ENCODE measurements at regions not wholly inside any gene's neighbourhood (a gene's known extent, or its start where the extent isn't known, plus 50 kb on each side); places are given as distances from the start of the nearest gene placed in this dataset.
A peak's percentile ranks its signal among the peaks of the same experiment; 100 is the strongest.

DNA sequence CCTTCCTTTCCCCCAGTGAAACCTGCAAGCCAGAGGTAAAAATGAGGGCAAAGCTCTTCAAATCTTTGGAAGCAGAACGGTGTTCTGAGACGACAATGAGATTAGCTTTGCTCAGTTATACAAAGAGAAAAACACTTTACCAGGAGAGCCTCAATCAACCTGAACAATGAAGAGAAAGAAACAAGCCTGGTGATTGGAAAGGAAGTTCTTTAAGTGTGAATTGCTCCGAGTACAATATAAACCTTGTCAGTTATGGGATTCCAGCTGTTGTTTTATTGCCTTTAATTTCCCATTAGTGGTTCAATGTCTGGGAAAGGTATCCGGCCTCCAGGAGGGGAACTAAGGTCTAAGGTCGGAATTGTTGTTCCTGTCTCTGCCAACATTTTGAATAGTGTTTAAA lies 901.6 kb downstream of the EPHA4 start:
- Histone ChIP-seq H3K9ac (ENCODE audit: low read length in 3 of 3) (no peak overlapping the region), H3K4me1 (ENCODE audit: control insufficient read depth in 2 of 3, insufficient read depth in 2 of 3, low read depth in 1 of 3, low read length in 3 of 3) (no peaks in the 10 kb centered on the region), H3K27ac (ENCODE audit: low read depth in 2 of 2, low read length in 2 of 2) (no peak overlapping the region), H3K4me3 (ENCODE audit: low read length in 3 of 3) (no peak overlapping the region), H3K9me3 (ENCODE audit: control insufficient read depth in 2 of 3, insufficient read depth in 1 of 3, low read length in 3 of 3) (peaks cover 0 to 7% (median 0%) of the 10 kb centered on the region in 3 donors), H3K27me3 (ENCODE audit: control insufficient read depth, insufficient read depth, low read length) (no peaks in the 10 kb centered on the region), H3K36me3 (ENCODE audit: control insufficient read depth in 2 of 3, insufficient read depth in 3 of 3, low read length in 3 of 3) (no peaks in the 10 kb centered on the region)
- DNase-seq, result peak in 2 of 5 donors; percentile 19 to 32
- FAIRE-seq, result no peak
- TF ChIP-seq CTCF (IDR thresholded peaks at IDR 0.05; ENCODE audit: borderline replicate concordance, extremely low read depth, insufficient read depth), result no peak
- intact Hi-C loops (cut with DNase I), result no loop called here

DNA sequence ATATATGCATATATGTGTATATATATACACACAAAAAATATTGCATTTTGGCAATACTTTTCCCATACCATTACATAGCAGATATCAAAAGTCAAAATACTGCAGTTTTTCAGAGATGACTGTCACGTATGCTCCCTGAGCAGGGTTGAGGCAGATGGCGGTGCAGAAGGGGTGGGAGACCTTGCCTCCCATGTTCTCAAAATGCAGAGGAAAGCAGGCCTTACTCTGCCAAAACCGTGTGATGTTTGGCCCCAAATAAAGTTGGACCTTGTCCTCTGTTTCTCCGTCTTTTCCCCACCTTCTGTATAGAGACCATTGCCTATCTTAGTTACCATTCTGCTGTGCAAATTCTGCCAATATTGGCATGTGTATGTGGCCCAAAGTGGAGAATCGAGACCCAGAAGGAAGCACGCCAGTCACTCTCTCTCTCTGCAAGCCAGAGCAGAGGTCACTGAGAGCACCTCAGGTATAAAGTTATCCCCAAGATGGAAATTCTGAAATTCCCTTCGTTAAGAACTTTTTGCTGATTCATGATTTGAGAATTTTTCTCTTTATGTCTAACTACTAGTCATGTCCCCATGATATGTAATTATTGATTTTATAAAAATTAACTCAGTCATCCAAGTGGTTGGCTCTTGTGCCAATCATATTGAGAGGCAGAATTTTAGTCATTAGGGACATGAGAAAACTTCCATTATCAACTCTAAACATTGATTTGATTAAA lies 898.8 kb downstream of the EPHA4 start:
- Histone ChIP-seq H3K4me3 (ENCODE audit: low read length in 3 of 3) (no peak overlapping the region), H3K4me1 (ENCODE audit: control insufficient read depth in 2 of 3, insufficient read depth in 2 of 3, low read depth in 1 of 3, low read length in 3 of 3) (no peaks in the 10 kb centered on the region), H3K36me3 (ENCODE audit: control insufficient read depth in 2 of 3, insufficient read depth in 3 of 3, low read length in 3 of 3) (no peaks in the 10 kb centered on the region), H3K9me3 (ENCODE audit: control insufficient read depth in 2 of 3, insufficient read depth in 1 of 3, low read length in 3 of 3) (peaks cover 0 to 7% (median 0%) of the 10 kb centered on the region in 3 donors), H3K9ac (ENCODE audit: low read length in 3 of 3) (no peak overlapping the region), H3K27ac (ENCODE audit: low read depth in 2 of 2, low read length in 2 of 2) (no peak overlapping the region), H3K27me3 (ENCODE audit: control insufficient read depth, insufficient read depth, low read length) (no peaks in the 10 kb centered on the region)
- FAIRE-seq (no peak), DNase-seq (no peak)
- TF ChIP-seq CTCF (IDR thresholded peaks at IDR 0.05; ENCODE audit: borderline replicate concordance, extremely low read depth, insufficient read depth), result no peak
- intact Hi-C loops (cut with DNase I), result no loop called here

DNA sequence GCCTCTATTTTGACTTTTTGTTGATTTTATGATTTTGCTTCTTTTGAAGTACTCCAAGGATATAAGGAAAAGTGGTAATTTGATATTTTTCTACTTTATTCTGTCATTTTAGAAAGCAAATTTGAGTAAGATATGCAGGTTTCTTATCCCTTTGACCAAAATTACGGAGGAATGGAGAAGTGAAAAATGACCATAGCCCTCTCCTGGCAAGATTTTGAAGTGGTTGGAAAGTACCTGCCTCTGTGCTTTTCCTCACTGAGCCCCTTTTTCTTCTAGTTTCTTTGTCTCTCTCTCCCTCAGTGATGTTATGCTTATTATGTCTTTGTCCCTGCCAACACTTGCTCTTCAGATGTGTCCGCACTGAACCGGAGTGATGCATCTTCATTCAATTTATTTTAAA lies 898.1 kb downstream of the EPHA4 start:
- H3K27me3 ChIP-seq (ENCODE audit: control insufficient read depth, insufficient read depth, low read length), result no peaks in the 10 kb centered on the region
- DNase-seq (no peak), FAIRE-seq (no peak)
- no peaks in the 10 kb centered on the region for H3K36me3 ChIP-seq (ENCODE audit: control insufficient read depth in 2 of 3, insufficient read depth in 3 of 3, low read length in 3 of 3)
- H3K4me3 ChIP-seq (ENCODE audit: low read length in 3 of 3), result no peak overlapping the region
- no peak overlapping the region for H3K9ac ChIP-seq (ENCODE audit: low read length in 3 of 3)
- peaks cover 0 to 7% (median 0%) of the 10 kb centered on the region in 3 donors for H3K9me3 ChIP-seq (ENCODE audit: control insufficient read depth in 2 of 3, insufficient read depth in 1 of 3, low read length in 3 of 3)
- no peaks in the 10 kb centered on the region for H3K4me1 ChIP-seq (ENCODE audit: control insufficient read depth in 2 of 3, insufficient read depth in 2 of 3, low read depth in 1 of 3, low read length in 3 of 3)
- no peak overlapping the region for H3K27ac ChIP-seq (ENCODE audit: low read depth in 2 of 2, low read length in 2 of 2)
- TF ChIP-seq CTCF (IDR thresholded peaks at IDR 0.05; ENCODE audit: borderline replicate concordance, extremely low read depth, insufficient read depth), result no peak
- intact Hi-C loops (cut with DNase I), result no loop called here

DNA sequence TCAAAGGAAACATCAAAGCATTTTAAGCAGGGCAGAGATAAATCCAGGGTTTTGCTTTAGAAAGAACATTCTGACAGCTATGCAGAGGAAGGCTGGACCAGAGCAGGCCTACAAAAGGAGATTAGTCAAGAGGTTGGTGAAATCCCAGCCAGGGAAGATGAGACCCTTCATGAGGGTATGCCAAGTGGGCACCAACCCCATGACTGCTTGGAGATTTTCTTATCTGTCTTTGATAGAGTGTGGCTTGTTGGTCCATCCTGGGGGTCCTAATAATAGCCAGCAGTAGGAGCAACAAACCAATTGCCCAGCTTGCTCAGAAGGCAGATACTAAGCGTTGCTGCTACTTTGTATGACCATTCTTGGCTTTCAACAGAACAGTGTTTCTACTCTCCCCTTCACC lies 895.4 kb downstream of the EPHA4 start:
- FAIRE-seq (no peak), DNase-seq (no peak)
- no peak overlapping the region for H3K27ac ChIP-seq (ENCODE audit: low read depth in 2 of 2, low read length in 2 of 2)
- no peaks in the 10 kb centered on the region for H3K4me1 ChIP-seq (ENCODE audit: control insufficient read depth in 2 of 3, insufficient read depth in 2 of 3, low read depth in 1 of 3, low read length in 3 of 3)
- intact Hi-C loops (cut with DNase I), result no loop called here
- H3K9me3 ChIP-seq (ENCODE audit: control insufficient read depth in 2 of 3, insufficient read depth in 1 of 3, low read length in 3 of 3), result no peaks in the 10 kb centered on the region
- no peak overlapping the region for H3K4me3 ChIP-seq (ENCODE audit: low read length in 3 of 3)
- no peaks in the 10 kb centered on the region for H3K27me3 ChIP-seq (ENCODE audit: control insufficient read depth, insufficient read depth, low read length)
- no peak for TF ChIP-seq CTCF (IDR thresholded peaks at IDR 0.05; ENCODE audit: borderline replicate concordance, extremely low read depth, insufficient read depth)
- no peak overlapping the region for H3K9ac ChIP-seq (ENCODE audit: low read length in 3 of 3)
- H3K36me3 ChIP-seq (ENCODE audit: control insufficient read depth in 2 of 3, insufficient read depth in 3 of 3, low read length in 3 of 3), result no peaks in the 10 kb centered on the region

All from kidney (tissue), 13 donors.